ENCODE measurements at regions not wholly inside any gene's neighbourhood (a gene's known extent, or its start where the extent isn't known, plus 50 kb on each side); places are given as distances from the start of the nearest gene placed in this dataset.
"Not testable (repeated sequence)": the region's sequence is repeated elsewhere in the genome, so short reads cannot be mapped to it uniquely, and the experiment has no call there.

DNA sequence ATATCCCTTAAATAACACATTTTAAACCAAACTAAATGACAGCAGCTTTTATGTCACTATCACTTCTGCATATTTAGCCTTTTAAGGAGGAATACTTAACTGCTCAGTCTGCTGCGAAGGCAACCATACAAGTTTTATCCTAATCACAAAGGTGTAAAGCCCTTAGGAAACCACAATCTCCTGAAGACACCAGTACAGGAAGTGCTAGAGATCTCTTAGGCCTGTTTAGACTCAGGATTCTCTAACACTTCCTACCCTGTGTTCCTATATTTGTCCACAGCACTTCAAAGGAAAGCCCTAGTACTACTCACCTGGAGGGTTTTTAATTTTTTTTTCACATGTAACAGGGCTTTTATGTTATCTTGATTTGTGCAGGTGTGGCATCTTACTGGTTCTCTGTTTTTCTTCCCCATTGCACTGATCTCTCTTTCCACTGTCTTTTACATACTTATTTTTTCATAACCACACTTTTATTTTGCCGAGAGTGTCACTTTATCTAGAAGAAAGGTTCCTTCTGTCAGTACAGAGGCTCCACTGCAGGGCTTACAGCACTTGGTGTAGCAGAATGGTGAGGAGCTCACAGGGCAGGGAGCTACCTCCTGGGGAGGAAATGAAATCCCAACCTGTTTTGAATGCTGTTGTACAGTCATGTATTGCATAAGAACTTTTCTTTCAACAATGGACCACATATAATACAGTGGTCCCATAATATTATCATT is 1060.6 kb upstream of the ACO1 start:
- DNase-seq (ENCODE audit: low spot score): no peak
- ATAC-seq (ENCODE audit: low FRiP score): no peak
- TF ChIP-seq, protein P1, sequence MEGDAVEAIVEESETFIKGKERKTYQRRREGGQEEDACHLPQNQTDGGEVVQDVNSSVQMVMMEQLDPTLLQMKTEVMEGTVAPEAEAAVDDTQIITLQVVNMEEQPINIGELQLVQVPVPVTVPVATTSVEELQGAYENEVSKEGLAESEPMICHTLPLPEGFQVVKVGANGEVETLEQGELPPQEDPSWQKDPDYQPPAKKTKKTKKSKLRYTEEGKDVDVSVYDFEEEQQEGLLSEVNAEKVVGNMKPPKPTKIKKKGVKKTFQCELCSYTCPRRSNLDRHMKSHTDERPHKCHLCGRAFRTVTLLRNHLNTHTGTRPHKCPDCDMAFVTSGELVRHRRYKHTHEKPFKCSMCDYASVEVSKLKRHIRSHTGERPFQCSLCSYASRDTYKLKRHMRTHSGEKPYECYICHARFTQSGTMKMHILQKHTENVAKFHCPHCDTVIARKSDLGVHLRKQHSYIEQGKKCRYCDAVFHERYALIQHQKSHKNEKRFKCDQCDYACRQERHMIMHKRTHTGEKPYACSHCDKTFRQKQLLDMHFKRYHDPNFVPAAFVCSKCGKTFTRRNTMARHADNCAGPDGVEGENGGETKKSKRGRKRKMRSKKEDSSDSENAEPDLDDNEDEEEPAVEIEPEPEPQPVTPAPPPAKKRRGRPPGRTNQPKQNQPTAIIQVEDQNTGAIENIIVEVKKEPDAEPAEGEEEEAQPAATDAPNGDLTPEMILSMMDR (IDR thresholded peaks at IDR 0.05): no peak

DNA sequence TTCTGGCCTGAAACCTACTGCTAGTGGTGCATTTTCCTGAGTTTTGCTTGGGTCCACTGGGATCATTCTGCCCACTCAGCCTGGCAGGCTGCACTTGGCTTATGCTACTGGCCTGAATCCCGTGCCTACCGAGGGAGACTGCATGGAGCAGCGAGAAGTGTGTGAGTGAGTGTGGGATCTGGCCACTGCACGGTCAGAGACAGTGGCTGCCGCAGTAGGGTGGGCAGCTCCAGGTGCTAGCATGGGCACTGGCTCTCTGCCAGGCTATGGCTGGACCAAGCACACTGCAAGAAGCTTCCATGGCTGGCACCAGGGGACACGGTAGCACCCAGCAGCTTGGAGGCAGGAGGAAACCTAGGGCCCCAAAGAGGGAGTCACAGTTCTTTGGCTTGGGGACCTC is 1058.7 kb upstream of the ACO1 start:
- TF ChIP-seq, protein P1 (IDR thresholded peaks at IDR 0.05): no peak
- ATAC-seq (ENCODE audit: low FRiP score) (no peak), DNase-seq (ENCODE audit: low spot score) (no peak)

DNA sequence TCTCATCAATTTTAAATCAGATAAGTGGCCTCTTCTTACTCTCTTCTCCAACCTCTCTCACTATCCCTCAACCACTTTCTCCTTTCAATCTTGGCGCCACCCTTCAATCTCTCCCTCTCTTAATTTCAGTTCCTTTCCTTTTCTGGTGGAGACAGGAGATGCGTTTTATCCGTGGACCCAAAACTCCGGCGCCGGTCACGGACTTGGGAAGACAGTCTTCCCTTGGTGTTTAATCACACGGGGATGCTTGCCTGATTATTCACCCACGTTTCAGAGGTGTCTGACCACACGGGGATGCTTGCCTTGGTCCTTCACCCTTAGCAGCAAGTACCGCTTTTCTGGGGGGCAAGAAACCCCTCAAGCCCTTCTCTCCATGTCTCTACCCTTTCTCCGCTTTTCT is 1057.6 kb upstream of the ACO1 start:
- not testable (repeated sequence) for ATAC-seq (ENCODE audit: low FRiP score); DNase-seq (ENCODE audit: low spot score)

DNA sequence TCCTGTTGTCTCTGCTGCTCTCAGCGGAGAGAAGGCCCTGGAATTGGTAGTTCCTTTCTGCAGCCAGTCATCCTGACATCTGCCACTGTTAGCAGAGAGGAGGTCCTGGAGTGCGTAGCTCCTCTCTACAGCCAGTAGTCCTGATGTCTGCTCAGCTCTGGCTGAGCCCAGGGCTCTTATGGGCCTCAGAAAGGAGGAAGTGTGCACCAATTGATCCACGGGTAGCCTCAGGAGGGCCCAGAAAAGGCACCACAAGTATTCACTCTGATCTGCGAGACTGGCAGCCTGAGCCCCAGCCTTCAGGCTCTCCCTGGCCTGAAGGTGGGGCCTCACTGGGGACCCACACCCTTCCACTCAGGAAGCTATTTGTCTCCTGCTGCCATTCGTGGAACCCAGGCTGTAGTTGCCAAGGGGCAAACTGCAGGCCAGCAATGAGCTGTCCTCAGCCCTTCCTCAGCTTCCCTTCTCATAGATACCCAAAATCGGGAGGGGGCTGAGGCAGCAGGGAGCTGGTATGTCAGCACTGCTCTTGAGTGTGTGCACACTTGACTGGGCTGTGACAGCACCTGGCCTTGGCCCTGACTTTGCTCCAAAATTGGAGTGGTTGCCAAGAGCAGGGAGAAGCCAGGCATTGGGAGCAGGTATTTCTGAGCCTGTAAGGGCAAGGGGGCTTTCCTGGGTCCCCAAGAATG is 1049.5 kb upstream of the ACO1 start:
- TF ChIP-seq, protein P1 (IDR thresholded peaks at IDR 0.05): no peak
- DNase-seq (ENCODE audit: low spot score) (no peak), ATAC-seq (ENCODE audit: low FRiP score) (no peak)

DNA sequence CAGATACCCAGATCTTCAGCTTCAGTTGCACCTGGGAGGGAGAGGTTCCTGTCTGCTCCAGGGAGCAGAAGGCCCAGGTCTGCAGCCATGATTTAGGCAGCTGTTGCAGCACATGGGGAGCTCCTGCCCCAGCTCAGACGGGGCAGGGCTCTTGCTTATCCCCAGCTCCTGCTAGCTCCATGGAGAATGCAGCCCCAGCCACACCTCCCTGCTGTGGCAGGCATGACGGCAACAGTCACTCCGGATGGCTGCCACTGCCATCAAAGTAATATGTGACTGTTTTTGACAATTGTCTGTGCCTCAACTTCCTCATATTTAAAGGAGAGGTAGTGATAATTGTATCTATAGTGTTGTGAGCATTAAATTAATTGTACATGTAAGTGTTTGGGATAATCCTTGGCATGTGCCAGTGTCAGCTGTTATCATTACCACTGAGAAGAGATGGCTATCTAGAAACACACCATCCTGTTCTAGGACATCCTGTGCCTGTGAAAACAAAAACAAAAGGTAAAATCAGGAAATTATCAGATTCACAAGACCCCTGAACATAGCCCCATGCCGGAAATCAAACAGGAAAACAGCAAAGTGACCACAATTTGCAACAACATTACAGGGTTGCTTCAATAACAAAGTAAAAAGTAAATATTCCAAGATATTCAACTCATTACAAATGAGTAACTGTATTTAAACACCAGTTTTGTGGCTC is 1048.8 kb upstream of the ACO1 start:
- no peak for DNase-seq (ENCODE audit: low spot score)
- ATAC-seq (ENCODE audit: low FRiP score): no peak
- TF ChIP-seq, protein P1 (IDR thresholded peaks at IDR 0.05): no peak

DNA sequence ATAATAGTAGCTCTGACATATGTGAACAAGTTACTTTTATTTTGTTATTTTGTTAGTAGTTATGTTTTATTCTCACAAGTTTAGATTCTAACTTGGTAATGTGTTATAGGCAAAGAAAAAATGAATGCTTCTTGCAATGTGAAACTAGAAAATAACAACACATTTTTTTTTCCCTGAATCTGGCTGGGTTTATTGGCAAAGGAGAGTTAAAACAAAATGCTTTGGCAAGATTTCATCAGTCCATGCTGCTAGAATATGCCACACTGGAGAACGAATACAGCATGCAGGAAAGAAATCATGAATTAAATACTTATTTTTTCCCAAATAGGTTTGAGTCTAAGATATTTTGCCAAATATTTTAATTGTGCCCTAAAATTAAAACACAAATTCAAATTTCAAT is 1048.1 kb upstream of the ACO1 start:
- ATAC-seq (ENCODE audit: low FRiP score) (no peak), DNase-seq (ENCODE audit: low spot score) (no peak)
- TF ChIP-seq, protein P1 (IDR thresholded peaks at IDR 0.05): no peak

DNA sequence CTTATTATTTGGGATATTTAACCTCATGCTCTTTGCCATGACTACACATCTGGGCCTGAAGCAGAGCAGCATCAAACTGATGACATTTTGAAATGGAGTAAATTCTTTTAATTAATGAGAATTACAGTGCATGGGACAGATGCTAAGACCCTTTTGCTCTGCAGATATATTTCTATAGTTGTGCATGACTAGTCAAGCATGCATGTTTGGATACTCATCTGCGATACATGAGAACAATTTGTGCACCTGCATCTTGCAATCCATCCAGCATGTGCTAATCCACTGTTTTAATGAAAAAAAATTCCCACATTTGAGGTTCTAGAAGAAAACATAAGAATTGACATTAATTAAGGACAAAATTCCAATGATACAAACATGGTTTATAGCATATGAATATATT is 1047.6 kb upstream of the ACO1 start:
- DNase-seq (ENCODE audit: low spot score): no peak
- ATAC-seq (ENCODE audit: low FRiP score): no peak
- TF ChIP-seq, protein P1 (IDR thresholded peaks at IDR 0.05): no peak
